Fibroblast of peridontal ligament (primary cell): ENCODE measurements at regions not wholly inside any gene's neighbourhood (a gene's known extent, or its start where the extent isn't known, plus 50 kb on each side); places are given as distances from the start of the nearest gene placed in this dataset.
"Not testable (repeated sequence)": the region's sequence is repeated elsewhere in the genome, so short reads cannot be mapped to it uniquely, and the experiment has no call there.

Experiments
- DNase-seq: peaks from one replicate; pipeline ENCODE4 v3.0.0-alpha.2; 2010; ENCODE audit errors: extremely low read depth

DNA sequence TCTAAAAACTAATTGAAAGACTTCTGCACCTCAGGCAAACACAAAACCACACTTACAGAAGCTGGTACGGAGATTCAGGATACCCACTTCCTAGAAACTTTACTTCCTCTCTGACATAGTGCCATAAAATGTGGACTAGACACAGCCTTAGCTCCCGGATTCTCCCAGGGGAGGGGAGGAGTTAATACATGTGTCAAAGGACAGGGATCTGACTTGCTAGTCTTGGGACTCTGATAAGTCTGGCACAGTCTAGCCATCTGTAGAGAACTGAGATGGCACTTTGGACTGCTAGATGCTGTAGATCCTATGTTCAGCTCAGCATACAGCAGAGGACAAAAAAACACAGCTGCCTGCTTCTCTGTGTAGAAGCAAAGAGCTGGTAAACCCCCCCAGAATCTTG lies 769.8 kb upstream of the MIR17HG start:
- DNase-seq: no peak

DNA sequence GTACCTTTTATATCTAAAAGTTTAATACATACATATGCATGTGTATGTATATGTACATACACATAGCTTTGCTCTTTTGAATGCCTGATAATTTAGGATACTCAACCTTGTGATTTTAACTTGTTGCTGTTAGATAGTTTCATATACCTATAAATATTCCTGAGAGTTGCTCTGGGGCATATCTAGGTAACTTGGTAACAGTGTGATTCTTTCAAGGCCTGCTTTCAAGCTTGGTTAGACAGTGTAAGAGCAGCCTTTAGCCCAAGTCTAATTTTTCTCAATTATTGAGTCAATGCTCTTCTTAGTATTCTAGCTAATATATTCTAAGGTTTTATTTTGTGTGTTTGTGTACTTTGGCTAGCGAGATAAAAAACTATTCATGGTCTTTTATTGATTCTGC lies 762.1 kb upstream of the MIR17HG start:
- no peak for DNase-seq

DNA sequence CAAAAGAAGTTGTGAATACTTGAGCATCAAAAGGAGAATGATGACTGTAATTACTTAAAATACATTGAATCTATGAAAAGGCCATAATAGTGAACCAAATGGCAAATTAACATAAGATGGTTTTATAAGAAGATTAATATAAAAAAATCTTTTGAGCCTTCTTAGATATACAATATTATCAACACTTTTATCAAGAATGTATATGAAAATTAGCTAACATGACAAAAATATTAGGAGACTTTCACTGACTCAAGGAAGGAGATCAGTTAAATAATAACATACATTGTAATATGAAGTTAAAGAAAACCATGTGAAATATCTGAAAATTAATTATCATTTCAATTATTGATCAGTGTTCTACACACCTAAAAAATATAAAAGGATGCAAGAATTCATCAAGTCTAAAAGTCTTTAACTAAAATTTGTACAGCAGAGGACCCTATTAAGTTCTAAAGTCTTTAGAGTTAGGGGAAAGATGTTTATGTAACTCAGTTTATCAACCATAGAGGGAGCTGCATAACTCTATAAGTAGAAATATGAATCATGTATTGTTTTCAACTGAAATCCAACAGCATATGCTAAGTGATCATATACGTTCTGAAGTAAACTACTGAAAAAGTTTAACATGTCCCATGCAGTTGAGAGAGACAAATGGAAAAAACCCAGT lies 756.1 kb upstream of the MIR17HG start:
- DNase-seq: no peak

DNA sequence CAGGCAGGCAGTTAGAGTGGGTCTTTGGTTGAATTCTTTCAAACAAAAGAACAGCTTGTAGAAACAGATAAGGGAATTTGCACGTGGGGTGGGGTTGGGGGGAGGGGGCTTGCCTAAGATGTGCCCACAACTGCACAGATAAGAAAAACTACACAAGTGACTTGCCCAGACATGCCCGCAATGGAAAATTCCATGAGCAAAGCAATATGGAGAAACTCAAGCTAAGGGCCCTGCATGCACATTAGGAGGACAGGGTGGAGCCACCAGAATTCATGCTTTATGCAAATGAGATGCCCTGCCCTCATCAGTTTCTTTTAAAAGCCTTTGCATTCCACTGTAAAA lies 755.6 kb upstream of the MIR17HG start:
- no peak for DNase-seq

DNA sequence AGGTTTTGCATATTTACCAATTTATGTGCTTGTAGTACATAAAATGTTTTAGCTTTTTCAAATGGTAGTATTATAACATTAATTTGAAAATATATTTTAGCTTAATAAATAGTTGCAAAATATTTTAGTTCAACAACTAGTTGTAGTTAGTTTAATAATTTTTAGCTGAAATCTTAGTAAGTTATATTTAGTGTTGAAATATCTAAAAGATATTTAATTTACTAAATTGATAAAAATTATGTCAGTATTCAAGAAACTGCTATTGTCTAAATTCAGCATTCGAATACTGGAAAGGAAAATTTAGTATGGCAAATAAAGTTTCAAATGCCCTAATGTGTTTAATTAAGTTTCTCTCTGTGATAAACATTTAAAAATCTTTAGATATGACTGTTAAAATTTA lies 754.5 kb upstream of the MIR17HG start:
- DNase-seq: no peak

DNA sequence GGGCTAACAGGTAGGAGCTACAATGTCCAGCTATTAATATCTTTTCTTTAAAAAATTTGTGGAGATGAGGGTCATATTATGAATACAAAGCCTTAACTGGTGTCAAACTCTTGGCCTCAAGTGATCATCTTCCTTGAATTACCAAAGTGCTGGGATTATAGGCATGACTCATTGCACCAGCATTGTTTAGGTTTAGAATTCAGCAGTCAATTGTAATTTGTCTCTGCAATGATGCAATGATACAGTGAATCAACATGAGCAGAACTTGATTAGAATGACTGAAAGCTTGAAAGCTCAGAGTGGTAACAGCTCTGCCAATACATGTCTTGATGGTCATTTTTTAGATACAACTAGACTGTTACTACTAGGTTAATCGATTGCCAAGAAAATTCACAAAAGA lies 752.8 kb upstream of the MIR17HG start:
- DNase-seq: peak; percentile 71

DNA sequence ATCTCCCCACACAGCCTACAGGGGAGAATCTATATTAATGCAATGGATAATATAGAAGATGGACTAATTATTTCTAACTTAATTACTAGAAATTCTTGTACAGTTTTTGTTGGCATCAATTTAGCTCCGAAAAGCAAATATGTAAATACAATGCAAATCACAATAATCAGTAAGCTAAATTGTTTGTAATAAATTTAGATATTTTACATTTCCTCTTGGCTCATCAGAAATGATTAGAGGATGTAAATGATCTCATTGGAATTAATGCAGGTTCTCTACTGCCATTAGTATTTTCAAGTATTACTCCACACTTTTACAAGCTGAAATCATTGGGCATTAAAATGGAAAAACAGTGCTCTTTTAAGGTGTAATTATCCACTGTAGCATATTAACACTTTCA lies 741.8 kb upstream of the MIR17HG start:
- DNase-seq: no peak

DNA sequence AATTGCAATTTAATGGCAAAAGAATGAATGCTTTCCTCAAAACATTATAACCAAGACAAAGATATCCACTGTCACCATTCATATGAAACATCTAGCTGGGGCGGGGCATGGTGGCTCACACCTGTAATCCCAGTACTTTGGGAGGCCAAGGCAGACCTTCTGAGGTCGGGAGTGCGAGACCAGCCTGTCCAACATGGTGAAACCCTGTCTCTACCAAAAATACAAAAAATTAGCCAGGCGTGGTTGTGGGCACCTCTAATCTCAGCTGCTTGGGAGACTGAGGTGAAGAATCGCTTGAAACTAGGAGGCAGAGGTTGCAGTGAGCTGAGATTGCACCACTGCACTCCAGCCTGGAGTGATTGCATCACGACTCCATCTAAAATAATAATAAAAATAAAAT lies 740.6 kb upstream of the MIR17HG start:
- not testable (repeated sequence) for DNase-seq

DNA sequence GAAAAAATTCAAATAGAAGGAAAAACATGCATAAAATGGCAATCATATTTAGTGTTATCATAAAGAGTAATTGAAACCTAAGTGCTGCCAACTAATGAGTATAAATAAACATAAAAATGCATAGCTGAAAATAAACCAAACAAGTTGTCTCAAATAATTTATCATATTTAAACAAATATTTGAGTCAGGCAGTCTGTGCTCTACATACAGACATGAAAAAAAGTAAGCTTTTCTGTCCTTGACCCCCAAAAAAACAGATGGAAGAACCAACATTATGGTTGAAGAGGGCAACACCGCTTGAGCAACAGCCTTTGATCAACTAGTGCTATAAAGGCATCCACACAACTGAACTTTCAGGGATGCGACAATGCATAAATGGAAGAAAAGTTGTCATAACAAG lies 735.1 kb upstream of the MIR17HG start:
- no peak for DNase-seq

DNA sequence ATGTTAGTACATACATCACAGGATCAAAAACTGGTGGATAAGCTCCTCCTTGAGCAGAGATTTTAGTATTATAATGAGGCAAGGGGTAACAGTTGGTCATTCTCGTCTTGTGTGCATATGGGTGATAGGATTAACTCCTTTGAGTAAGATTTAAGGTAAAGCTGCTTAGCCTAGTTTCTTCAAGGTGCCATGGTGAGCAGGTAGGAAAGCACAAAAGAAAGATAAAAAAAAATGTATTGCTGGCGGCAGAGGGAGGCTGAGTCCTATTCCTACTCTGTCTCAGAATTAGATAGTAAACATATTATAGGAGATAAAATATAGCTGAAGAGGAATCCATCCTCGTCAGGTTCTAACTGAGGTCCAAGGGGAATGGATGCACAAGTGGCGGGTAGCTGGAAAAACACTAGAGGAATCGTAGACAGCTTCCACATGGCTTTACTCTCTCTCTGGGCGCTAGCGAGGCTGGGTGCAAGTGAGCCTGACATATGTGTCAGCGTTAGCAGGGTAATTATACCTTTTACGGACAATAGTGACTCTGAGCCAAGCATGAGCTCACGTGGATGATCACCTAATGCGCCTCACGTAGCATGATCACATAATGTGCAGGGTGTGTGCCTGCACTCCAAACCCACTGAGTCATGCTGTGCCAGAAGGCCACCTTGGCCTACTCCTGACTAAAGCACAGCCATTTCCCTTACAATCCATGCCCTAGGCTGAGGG lies 734.3 kb upstream of the MIR17HG start:
- DNase-seq: no peak

DNA sequence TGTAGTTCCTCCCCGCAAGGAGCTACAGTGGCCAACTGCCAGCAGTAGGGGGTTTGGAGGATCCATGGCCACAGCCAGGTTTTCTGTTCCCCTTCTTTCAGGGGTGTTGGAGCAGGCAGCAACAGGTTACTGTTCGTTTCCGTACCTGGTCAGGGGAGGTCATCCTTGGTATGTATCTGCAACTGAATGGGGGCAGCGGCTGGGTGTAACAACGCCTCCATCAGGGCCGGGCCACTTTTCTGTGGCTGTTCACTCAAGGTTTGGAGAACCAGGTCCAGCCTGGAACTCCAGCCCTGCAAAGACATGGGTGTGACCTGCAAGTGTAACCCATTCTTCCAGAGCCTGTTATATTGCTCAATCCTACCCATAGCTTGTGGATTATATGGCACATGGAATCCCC lies 732.3 kb upstream of the MIR17HG start:
- DNase-seq: no peak

DNA sequence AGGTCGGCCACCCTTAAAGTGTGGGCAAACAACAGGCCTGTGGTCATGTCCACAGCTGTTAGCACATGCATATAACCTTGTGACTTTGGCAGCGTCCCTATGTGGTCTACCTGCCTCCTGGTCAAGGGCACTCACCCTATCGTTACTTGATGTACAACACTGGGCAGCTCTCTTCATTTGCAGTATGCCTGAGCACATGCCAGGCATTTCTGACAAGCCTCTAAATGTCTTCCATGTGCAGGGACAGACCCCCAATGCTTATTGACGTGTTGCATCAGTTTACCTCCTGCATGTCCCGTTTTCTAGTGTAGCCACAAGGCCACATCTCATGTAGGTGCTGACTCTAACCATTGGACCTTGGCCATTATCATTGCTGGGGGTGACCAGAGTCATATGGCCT lies 731.7 kb upstream of the MIR17HG start:
- DNase-seq: no peak

DNA sequence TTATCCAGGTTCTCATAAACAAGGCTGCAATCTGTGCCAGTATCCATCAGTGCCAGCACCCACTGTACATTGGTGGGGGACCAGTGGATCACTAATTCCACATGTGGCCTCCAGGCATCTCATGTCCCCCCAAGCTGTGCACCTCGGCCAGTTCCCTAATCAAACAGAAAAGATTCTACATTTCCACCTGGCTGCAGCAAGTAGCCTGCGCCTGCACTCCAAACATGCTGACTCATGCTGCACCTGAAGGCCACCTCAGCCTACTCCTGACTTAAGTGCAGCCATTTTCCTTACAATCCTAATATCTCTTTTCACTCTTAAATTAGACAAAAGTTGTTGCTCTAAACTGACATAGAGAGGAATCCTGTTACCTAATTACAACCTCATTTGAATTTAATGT lies 729.4 kb upstream of the MIR17HG start:
- no peak for DNase-seq

DNA sequence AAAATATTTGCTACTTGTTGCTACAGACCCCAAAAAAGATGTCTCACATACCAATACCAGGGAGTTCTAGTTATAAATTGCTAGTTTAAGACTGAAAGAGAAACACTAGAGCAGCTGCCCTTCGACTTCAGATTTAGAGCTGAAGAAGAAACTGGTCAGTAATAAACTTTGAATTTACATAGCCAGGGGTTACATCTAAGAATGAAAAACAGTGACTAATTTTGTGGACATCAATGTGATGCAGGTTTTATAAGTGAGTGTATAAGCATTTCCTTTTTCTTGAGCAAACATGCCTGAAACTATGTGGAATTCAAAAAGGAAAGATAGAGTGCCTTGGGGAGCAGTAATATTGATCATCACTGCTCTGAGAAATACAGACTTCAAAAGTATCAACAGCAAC lies 724.9 kb upstream of the MIR17HG start:
- no peak for DNase-seq

DNA sequence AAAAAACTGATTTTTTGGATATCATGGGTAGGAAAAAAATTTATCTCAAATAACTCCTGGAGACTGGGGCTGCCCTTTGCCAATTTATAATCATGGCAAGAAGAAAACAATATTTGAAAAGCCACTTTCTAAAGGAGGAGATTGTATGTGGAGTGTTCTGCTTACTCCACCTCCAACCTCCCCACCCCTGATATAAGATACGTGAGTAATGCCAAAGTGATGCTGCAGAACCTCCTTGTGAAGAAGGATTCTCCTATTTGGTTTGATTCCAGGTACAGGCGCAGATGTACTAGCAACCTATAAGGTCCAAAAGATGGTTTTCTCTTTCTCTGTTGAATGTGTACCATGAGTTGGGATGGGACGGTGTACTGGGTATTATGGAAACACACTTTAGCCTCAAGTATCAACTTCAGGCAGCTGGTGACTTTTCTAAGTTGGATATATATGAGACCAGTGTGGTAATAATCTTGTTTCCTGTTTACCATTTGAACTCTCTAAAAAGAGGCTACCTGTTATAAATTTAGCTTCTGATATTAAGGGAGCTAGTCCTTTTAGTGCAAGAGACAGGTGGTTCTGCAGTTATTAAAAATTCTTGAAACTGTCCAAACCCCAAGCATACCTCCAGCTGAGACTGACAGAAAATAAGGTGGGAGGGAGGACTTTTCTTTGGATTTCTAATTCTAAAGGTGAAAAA lies 724.0 kb upstream of the MIR17HG start:
- no peak for DNase-seq

DNA sequence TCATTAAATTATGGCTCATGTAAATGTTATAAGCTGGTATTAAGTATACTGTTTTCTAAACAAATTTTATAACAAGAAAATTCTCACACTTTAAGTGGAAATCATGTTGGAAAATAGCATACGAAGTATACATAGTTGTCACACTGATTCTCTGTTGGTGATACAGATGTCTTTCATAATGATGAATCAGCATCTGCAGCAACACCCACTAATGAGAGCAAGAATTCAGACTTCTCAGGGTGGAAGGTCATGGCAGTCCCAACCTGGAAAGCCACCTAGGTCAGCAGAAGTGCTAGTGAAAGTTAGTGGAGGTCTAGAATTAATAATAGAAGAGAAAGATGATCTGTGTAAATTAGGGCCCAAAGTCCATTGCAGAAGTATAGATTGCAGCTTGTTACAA lies 719.7 kb upstream of the MIR17HG start:
- DNase-seq: no peak

DNA sequence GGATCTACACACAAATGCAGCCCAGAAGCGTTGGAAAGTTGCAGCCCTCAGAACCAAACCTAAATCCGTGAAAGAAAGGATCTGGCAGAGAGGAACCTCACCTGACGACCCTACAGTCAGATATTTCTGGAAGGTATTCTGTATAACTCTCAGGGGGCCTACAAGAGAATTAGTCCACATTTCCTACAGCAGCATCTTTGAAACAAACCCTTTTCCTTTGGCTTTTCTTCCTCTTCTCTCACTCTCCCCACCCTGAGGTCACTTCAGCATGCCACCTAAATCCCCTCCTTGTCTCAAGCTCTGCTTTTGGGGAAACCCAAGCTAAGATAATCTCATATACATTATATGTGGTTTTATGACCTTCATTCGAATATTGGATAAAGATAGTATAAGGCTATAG lies 719.0 kb upstream of the MIR17HG start:
- DNase-seq: no peak

DNA sequence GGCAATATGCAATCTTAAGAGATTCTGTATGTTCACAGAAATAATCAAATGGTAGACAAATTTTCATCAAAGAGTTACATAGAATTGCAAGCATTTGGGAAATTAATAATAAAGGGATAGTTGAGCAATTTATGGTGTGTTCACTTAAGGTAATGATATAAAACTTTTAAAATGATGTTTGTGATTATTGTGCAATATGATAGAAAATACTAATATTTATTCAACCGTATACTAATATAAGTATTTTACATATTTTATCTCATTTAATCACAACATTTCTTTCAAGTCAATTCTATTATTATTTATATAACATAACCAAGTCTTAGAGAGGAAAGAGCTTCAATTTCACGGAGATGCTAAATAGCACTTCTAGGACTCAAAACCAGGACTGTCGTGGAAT lies 716.8 kb upstream of the MIR17HG start:
- DNase-seq: no peak

DNA sequence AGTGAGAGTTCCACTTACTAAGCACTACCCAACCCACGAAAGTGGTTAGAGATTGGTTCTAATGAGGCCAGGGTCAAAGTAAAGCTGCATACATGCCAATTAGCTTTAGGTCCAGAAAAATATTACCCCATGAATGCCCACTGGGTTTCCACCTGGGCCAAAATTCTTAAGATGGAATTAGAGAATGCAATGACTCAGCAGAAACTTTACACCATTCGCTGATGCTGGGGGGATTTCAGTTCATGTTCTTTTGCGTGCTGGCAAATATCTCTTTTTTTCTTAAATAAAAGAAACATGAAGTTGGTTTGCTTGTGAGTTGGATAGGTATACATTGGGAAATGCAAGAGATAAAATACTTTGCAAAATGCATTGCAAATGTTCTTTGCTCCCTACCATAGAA lies 715.3 kb upstream of the MIR17HG start:
- no peak for DNase-seq

DNA sequence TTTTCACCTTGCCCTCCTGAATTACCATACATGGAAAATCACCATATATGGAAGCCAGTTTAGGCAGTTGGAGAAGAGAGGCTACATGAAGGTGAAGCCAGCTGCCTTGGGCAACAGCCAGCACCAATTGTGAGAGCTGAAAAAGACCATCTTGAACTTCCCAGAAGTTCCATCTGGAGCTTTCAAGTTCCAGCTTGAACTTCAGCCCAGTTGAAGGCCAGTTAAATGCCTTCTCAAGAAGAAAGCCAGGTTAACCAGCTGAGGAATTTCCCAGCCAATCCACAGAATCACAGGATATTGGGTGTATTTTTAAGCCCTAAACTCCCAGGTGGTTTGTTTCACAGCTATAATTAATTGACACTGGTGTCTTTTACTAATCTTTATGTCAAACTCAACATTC lies 713.6 kb upstream of the MIR17HG start:
- DNase-seq: no peak

DNA sequence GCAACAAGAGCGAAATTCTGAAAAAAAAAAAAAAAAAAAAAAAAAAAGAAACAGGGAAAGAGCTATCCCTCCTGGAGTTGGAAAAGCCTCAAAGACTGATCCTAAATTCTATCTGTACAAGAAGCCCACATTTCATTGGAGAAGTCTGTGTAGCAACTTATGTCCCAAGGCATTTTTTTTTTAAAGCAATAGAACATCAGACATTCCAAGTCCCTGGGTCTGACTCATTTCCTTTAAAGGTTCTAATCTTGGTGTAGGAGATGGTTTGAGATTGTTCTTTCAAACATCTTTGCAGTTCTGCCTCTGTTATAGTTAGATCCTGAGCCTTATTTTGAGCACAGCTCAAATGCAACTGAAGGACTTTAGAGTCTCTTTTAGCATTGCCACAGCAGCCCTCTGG lies 706.5 kb upstream of the MIR17HG start:
- no peak for DNase-seq

DNA sequence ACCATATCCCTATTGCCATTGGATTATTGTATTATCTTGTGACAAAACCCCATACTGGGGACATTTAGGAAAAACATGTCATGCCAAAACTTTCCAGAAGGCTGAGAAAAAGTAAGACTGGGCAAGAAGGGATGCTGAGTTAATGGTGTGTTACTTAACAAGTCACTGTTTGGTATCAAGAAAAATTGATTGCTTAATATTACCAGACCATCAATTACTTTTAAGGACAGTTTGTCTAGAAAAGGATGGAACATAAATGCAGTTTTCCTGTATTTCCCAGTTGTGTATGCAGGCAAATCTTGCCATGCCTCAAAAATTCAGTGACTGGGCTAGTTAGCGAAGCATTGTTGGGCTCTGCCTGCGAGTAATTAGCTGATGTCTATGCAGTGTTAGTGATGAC lies 705.6 kb upstream of the MIR17HG start:
- no peak for DNase-seq

DNA sequence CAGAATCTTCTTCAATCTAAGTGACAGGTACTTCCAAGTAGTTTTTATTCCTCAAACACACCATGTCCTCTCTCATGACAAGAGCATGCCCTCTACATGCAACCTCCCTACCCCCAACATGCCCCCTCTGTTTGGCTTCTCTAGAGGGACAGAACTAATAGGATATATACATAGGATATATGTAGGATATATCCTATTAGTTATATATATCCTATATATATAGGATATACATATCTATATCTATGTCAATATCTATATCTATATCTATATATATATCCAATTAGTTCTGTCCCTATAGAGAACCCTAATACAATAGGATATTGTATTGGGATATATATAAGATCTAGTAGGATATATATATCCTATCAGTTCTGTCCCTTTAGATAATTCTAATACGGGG lies 701.9 kb upstream of the MIR17HG start:
- DNase-seq: no peak
